ENCODE measurements at regions not wholly inside any gene's neighbourhood (a gene's known extent, or its start where the extent isn't known, plus 50 kb on each side); places are given as distances from the start of the nearest gene placed in this dataset.

DNA sequence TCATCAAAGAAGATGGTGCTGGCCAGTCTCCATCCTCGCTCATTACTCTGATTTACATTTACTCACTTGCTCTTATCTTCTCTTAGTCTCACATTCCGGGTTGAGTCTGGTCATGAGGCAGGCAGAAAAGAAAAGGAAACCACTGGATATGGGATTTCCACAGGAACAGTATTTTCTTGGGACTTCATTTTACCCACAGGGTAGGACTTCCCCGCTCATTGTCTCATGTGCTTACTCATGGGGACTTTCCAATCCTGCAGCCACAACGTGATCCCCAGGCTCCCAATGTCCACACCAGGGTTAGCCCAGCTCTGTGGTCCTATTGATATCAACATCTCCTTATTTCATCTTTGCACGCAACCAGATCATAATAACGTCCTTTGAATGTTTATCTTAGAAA is 373.8 kb downstream of the TMEM182 start:
- TF ChIP-seq NFIC (IDR thresholded peaks at IDR 0.05) (no peak), RAD21 (IDR thresholded peaks at IDR 0.05; ENCODE audit: low read depth) (no peak), TAF1 (IDR thresholded peaks at IDR 0.05; ENCODE audit: low read depth) (no peak), EP300 (IDR thresholded peaks at IDR 0.05; ENCODE audit: borderline replicate concordance) (no peak), ZBTB7A (IDR thresholded peaks at IDR 0.05; ENCODE audit: low read depth) (no peak)
- TF ChIP-seq, protein P1, sequence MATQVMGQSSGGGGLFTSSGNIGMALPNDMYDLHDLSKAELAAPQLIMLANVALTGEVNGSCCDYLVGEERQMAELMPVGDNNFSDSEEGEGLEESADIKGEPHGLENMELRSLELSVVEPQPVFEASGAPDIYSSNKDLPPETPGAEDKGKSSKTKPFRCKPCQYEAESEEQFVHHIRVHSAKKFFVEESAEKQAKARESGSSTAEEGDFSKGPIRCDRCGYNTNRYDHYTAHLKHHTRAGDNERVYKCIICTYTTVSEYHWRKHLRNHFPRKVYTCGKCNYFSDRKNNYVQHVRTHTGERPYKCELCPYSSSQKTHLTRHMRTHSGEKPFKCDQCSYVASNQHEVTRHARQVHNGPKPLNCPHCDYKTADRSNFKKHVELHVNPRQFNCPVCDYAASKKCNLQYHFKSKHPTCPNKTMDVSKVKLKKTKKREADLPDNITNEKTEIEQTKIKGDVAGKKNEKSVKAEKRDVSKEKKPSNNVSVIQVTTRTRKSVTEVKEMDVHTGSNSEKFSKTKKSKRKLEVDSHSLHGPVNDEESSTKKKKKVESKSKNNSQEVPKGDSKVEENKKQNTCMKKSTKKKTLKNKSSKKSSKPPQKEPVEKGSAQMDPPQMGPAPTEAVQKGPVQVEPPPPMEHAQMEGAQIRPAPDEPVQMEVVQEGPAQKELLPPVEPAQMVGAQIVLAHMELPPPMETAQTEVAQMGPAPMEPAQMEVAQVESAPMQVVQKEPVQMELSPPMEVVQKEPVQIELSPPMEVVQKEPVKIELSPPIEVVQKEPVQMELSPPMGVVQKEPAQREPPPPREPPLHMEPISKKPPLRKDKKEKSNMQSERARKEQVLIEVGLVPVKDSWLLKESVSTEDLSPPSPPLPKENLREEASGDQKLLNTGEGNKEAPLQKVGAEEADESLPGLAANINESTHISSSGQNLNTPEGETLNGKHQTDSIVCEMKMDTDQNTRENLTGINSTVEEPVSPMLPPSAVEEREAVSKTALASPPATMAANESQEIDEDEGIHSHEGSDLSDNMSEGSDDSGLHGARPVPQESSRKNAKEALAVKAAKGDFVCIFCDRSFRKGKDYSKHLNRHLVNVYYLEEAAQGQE (IDR thresholded peaks at IDR 0.05; ENCODE audit: low read depth): no peak
- TF ChIP-seq, protein P2, sequence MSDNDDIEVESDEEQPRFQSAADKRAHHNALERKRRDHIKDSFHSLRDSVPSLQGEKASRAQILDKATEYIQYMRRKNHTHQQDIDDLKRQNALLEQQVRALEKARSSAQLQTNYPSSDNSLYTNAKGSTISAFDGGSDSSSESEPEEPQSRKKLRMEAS (IDR thresholded peaks at IDR 0.05): no peak

Data from Ishikawa (cell line).